Gastroesophageal sphincter (tissue), 4 donors: ENCODE measurements at regions not wholly inside any gene's neighbourhood (a gene's known extent, or its start where the extent isn't known, plus 50 kb on each side); places are given as distances from the start of the nearest gene placed in this dataset.

ENCODE experiments used
- ATAC-seq: fragments of 150-250 bp; one replicate; pipeline ENCODE4 v1.9.1; 2016; ENCODE audit warnings: mild to moderate bottlenecking, moderate library complexity
- H3K27ac ChIP-seq, 4 donors: fragments of 200-600 bp; sonication (generic) in 3 of 4; 1 replicate in 3 of 4; 2 replicates in 1 of 4; pipeline ENCODE4 v1.5.1; 2016 to 2019
- H3K27me3 ChIP-seq: fragments of 200-600 bp; sonication (generic); one replicate; pipeline ENCODE4 v1.5.1; 2019
- H3K36me3 ChIP-seq, 2 donors: fragments of 200-600 bp; sonication (generic); one replicate each; pipeline ENCODE4 v1.5.1; 2019; ENCODE audit warnings: control low read depth in 1 of 2
- H3K4me1 ChIP-seq, 3 donors: fragments of 200-600 bp; sonication (generic); 1 replicate in 2 of 3; 2 replicates in 1 of 3; pipeline ENCODE4 v1.5.1; 2016 to 2019; ENCODE audit warnings: control low read depth in 2 of 3
- H3K4me3 ChIP-seq, 2 donors: fragments of 200-600 bp; sonication (generic); one replicate each; pipeline ENCODE4 v1.5.1; 2019; ENCODE audit warnings: mild to moderate bottlenecking in 1 of 2, moderate library complexity in 1 of 2
- H3K9me3 ChIP-seq, 3 donors: fragments of 200-600 bp; sonication (generic); one replicate each; pipeline ENCODE4 v1.5.1; 2017 to 2019; ENCODE audit warnings: control low read depth in 2 of 3
- EP300 ChIP-seq: sonication (generic); formaldehyde crosslinking; IDR thresholded peaks from one replicate; pipeline ENCODE4 v1.6.1; 2017; ENCODE audit warnings: antibody characterized with exemption, mild to moderate bottlenecking
- POLR2A ChIP-seq, 2 donors: fragments of 450-650 bp; IDR thresholded peaks; one replicate each; pipeline ENCODE4 v1.6.1; 2017; ENCODE audit warnings: antibody characterized with exemption in 2 of 2, mild to moderate bottlenecking in 2 of 2, moderate library complexity in 1 of 2
- POLR2AphosphoS5 ChIP-seq: sonication (generic); formaldehyde crosslinking; IDR thresholded peaks from one replicate; pipeline ENCODE4 v1.6.1; 2017; ENCODE audit warnings: antibody characterized with exemption
- WGBS, 2 donors: methylation state at CpG; one replicate each; pipeline ENCODE4 v1.1.5; 2018; ENCODE audit warnings: low coverage in 1 of 2; 5-methylcytosine and 5-hydroxymethylcytosine counted together
- TF ChIP-seq, protein P1 (sequence below), 4 experiments: fragments of 200-600 bp in 2 of 4; fragments of 450-650 bp in 2 of 4; sonication (generic) in 1 of 4; IDR thresholded peaks; one replicate each; pipeline ENCODE4 v1.5.1; 2017 to 2019; ENCODE audit warnings: antibody characterized with exemption in 4 of 4, mild to moderate bottlenecking in 2 of 4, moderate library complexity in 2 of 4

DNA sequence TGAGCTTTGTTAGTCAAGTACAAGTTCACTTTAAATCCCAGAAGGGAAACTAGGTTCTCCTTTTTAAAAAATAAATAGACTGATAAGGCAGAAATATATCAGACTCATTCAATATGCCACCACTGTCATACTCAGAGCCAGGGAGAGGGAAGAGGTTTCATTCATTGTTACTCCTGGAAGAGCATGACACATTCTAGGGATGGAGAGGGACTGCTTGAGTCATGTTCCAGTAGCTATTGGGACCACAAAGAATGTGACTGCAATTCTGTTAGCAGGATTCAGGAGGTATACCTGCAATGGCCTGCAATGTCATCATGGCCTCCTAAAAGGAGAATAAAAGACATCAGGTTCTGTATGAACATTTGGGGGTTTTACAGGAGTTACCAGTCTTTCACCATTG, 167.6 kb downstream of the TFAP2B start:
- H3K9me3 ChIP-seq, result no peaks in the 10 kb centered on the region
- no peaks in the 10 kb centered on the region for H3K4me1 ChIP-seq
- no peak overlapping the region for H3K27ac ChIP-seq
- H3K4me3 ChIP-seq, result no peak overlapping the region
- H3K36me3 ChIP-seq, result no peaks in the 10 kb centered on the region
- TF ChIP-seq, protein P1, sequence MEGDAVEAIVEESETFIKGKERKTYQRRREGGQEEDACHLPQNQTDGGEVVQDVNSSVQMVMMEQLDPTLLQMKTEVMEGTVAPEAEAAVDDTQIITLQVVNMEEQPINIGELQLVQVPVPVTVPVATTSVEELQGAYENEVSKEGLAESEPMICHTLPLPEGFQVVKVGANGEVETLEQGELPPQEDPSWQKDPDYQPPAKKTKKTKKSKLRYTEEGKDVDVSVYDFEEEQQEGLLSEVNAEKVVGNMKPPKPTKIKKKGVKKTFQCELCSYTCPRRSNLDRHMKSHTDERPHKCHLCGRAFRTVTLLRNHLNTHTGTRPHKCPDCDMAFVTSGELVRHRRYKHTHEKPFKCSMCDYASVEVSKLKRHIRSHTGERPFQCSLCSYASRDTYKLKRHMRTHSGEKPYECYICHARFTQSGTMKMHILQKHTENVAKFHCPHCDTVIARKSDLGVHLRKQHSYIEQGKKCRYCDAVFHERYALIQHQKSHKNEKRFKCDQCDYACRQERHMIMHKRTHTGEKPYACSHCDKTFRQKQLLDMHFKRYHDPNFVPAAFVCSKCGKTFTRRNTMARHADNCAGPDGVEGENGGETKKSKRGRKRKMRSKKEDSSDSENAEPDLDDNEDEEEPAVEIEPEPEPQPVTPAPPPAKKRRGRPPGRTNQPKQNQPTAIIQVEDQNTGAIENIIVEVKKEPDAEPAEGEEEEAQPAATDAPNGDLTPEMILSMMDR (IDR thresholded peaks at IDR 0.05), result no peak
- no peak for TF ChIP-seq EP300
- no peak for TF ChIP-seq POLR2AphosphoS5
- no peak for TF ChIP-seq POLR2A (IDR thresholded peaks at IDR 0.05)
- no peaks in the 10 kb centered on the region for H3K27me3 ChIP-seq
- no peak for ATAC-seq

DNA sequence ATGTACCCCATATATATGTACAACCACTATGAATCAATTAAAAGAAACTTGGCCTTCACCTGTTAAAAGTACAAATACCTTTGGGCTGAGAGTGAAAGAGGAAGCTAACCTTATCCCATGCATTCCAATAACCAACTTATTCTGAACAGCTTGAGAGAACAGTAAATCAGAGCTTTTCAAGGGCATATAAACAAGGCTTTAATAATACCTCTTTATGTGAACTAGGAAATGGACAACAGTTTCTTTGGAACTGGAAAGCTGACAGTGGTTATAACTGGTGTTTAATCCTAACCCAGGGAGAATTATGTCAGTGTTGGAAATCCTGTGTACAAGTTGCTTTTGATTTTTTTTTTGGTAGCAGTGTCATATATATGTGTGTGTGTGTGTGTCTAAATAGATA, 170.5 kb downstream of the TFAP2B start:
- TF ChIP-seq EP300, result no peak
- no peak for TF ChIP-seq POLR2A (IDR thresholded peaks at IDR 0.05)
- TF ChIP-seq, protein P1 (IDR thresholded peaks at IDR 0.05), result no peak
- TF ChIP-seq POLR2AphosphoS5, result no peak
- no peak for ATAC-seq
- no peaks in the 10 kb centered on the region for H3K4me1 ChIP-seq
- no peaks in the 10 kb centered on the region for H3K27me3 ChIP-seq
- H3K9me3 ChIP-seq, result no peaks in the 10 kb centered on the region
- no peak overlapping the region for H3K4me3 ChIP-seq
- H3K36me3 ChIP-seq, result no peaks in the 10 kb centered on the region
- no peak overlapping the region for H3K27ac ChIP-seq

DNA sequence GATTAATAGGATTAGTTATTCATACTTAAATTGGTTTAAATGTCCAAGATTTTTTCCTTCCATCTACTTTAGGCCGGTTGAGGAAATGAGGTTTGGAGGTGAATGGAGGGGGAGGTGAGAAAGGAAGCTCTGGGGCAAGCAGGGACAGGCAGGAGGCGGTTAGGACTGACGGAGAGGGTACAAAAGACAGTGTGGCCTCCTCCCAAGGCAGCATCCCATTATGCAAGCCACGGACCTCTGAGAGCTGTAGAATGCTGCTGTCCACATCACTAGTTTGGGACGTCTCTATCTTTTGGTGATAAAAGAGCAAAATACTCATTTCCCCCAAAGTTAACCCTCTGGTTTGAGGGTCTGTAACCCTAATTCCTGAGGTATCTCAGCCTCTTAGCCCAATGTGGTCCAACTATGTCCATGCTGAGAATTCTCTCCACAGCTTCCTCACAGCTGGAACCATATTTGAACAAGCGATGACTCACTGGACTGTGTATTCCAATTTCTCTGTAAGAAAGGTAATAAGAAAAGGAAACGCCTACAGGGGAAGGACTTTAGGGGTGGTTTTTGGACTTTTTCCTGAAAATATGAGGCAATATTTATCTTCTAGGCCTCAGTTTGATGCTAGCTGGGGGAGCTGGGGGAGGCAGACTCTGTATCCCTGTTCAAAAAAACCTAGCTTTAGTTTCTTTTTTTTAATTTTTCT, 172.2 kb downstream of the TFAP2B start:
- Histone ChIP-seq H3K4me1 (no peaks in the 10 kb centered on the region), H3K27me3 (no peaks in the 10 kb centered on the region), H3K27ac (no peak overlapping the region), H3K9me3 (no peaks in the 10 kb centered on the region), H3K36me3 (no peaks in the 10 kb centered on the region), H3K4me3 (no peak overlapping the region)
- 64 to 66% methylated on average over 2 to 7 of the region's 7 CpGs for WGBS, 2 donors
- TF ChIP-seq EP300, result no peak
- TF ChIP-seq, protein P1 (IDR thresholded peaks at IDR 0.05), result no peak
- no peak for TF ChIP-seq POLR2AphosphoS5
- no peak for TF ChIP-seq POLR2A (IDR thresholded peaks at IDR 0.05)
- no peak for ATAC-seq

DNA sequence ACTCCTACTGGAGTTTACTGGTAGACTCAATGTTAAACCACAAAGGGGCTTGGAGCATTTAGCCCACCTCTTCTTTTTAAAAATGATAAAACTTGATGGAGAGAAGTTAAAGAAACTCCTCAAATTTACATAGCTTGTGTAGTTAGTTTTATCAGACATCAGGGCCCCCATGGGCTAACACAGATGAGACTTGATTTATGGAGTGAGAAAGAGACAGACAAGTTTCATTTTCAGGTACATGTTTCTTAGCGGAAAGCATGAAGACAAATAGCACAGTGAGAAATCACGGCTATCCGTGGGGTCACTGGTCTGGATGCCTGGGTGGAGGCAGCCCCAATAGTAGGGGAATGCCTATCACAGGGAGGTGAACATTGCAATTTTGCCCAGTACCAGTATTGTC, 173.6 kb downstream of the TFAP2B start:
- H3K36me3 ChIP-seq, result no peaks in the 10 kb centered on the region
- no peak overlapping the region for H3K27ac ChIP-seq
- 75% methylated on average over 3 of the region's 3 CpGs; no CpG with 5 or more reads in 1 of the 2 donors for WGBS, 2 donors
- H3K9me3 ChIP-seq, result no peaks in the 10 kb centered on the region
- H3K27me3 ChIP-seq, result no peaks in the 10 kb centered on the region
- H3K4me3 ChIP-seq, result no peak overlapping the region
- TF ChIP-seq POLR2A (IDR thresholded peaks at IDR 0.05) (no peak), EP300 (no peak), POLR2AphosphoS5 (no peak)
- TF ChIP-seq, protein P1 (IDR thresholded peaks at IDR 0.05), result no peak
- no peak for ATAC-seq
- no peaks in the 10 kb centered on the region for H3K4me1 ChIP-seq

DNA sequence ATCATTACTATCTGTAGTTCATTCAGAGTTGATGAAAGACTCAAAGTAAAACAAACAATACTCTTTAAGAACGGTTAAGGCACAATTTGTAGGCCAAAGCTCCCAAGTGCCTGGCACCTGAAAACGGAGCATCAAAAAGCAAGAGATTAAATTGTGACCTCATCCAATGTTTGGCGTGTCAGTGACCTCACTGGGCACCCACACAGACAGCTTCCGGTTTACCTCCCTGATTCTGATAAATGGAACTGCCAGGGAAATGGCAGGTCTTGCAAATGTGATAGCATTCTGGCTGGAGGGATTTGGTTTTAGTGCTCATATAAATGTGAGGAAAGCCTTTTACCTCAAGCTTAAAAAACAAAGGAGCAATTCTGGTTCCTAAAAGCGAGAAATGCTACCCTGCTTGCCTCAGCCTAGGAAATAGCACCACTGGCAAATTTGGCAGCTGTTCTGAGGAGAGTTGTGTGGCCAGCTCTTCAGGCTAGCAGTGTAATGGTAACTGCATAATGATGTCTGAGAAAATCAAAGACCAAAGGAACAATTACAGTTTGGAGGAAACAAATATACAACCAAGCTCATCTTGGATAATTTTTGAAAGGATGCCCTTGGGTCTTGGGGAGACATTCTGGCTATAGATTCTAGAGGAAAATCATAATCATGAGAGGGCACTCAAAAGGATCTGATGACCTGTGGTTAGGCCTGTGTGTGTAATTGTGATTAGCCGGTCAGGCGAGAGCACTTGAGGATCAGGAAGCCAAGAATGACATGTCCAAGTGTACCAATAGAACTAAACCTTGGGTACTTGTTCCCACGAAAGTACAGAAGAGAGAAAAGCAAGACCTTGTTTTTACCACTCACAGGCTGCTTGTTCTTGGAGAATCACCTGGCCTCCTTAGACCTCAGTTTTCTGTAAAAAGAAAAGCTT, 174.3 kb downstream of the TFAP2B start:
- H3K27ac ChIP-seq, result no peak overlapping the region
- no peak for ATAC-seq
- WGBS, 2 donors, result 62 to 82% methylated on average over 6 to 7 of the region's 8 CpGs
- TF ChIP-seq POLR2A (IDR thresholded peaks at IDR 0.05) (no peak), POLR2AphosphoS5 (no peak)
- no peaks in the 10 kb centered on the region for H3K27me3 ChIP-seq
- no peaks in the 10 kb centered on the region for H3K36me3 ChIP-seq
- H3K4me1 ChIP-seq, result no peaks in the 10 kb centered on the region
- no peak overlapping the region for H3K4me3 ChIP-seq
- no peaks in the 10 kb centered on the region for H3K9me3 ChIP-seq
